K562 (cell line): ENCODE measurements at regions not wholly inside any gene's neighbourhood (a gene's known extent, or its start where the extent isn't known, plus 50 kb on each side); places are given as distances from the start of the nearest gene placed in this dataset.

Experiments used
- BCOR ChIP-seq: fragments of 450-650 bp; IDR thresholded peaks from 2 replicates; pipeline ENCODE4 v1.6.1; 2016
- CBX1 ChIP-seq: sonication (generic); IDR thresholded peaks from 2 replicates; pipeline ENCODE4 v1.6.1; 2016; ENCODE audit warnings: antibody characterized with exemption, low read depth, mild to moderate bottlenecking
- CC2D1A ChIP-seq: fragments of 450-650 bp; IDR thresholded peaks from 2 replicates; pipeline ENCODE4 v1.6.1; 2017; ENCODE audit warnings: mild to moderate bottlenecking
- NR4A1 ChIP-seq, 2 experiments: fragments of 250-450 bp in 1 of 2; fragments of 450-650 bp in 1 of 2; sonication (Bioruptor Pico) in 1 of 2; IDR thresholded peaks; 2 replicates each; pipeline versions ENCODE4 v1.4.0 to v1.6.1; 2016 to 2020; ENCODE audit warnings: mild to moderate bottlenecking in 2 of 2, missing compliant biosample characterization in 1 of 2, missing genetic modification characterization in 1 of 2, moderate library complexity in 1 of 2
- PPARD ChIP-seq: fragments of 250-450 bp; sonication (Bioruptor Pico); IDR thresholded peaks from 2 replicates; pipeline ENCODE4 v1.8.0; 2022; ENCODE audit warnings: inconsistent platforms, mild to moderate bottlenecking, moderate library complexity
- TAF9B ChIP-seq: fragments of 450-650 bp; IDR thresholded peaks from 2 replicates; pipeline ENCODE4 v1.6.1; 2018; ENCODE audit warnings: mild to moderate bottlenecking; ENCODE audit not compliant: partially characterized antibody
- ZZZ3 ChIP-seq: fragments of 450-650 bp; IDR thresholded peaks from 2 replicates; pipeline ENCODE4 v1.6.1; 2016; ENCODE audit warnings: antibody characterized with exemption, mild to moderate bottlenecking, moderate library complexity
- TF ChIP-seq, protein P1 (sequence below): fragments of 450-650 bp; IDR thresholded peaks from 2 replicates; pipeline ENCODE4 v1.6.1; 2016; ENCODE audit warnings: borderline replicate concordance
- TF ChIP-seq, protein P2 (sequence below), 2 experiments: IDR thresholded peaks in 1 of 2; conservative IDR thresholded peaks in 1 of 2; 2 replicates each; pipeline ENCODE4 v1.6.1; 2016; ENCODE audit warnings: low read depth in 2 of 2, mild to moderate bottlenecking in 1 of 2, missing compliant biosample characterization in 1 of 2, missing genetic modification characterization in 1 of 2, moderate library complexity in 1 of 2
- TF ChIP-seq, protein P3 (sequence below): sonication (generic); formaldehyde crosslinking; IDR thresholded peaks from 2 replicates; pipeline ENCODE4 v1.9.0; 2022; ENCODE audit warnings: mild to moderate bottlenecking, missing genetic modification reagents
- TF ChIP-seq, protein P4 (sequence below): conservative IDR thresholded peaks from 2 replicates; pipeline ENCODE4 v1.6.1; 2011; ENCODE audit warnings: low read depth, mild to moderate bottlenecking, low read length; ENCODE audit not compliant: control insufficient read depth

DNA sequence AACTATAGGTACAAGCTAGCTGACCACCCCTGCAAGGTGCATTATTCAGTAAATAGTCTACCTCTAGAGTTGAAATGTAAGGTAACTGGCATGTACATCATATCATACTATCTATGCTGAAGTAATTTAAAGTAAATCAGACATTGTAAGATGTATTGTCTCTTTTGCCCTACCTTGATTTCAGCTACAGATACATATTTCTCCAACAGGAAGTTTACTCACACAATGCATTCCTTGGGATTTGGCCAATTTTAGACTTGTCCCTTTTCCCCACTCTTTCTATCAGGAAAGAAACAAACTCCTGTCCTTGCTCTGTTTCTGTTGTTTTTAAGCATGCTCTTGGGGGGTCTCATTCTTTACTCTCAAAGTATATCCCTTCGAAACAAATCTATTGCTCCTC, 58.5 kb upstream of the TSLP start (continued):
- TF ChIP-seq, protein P1, sequence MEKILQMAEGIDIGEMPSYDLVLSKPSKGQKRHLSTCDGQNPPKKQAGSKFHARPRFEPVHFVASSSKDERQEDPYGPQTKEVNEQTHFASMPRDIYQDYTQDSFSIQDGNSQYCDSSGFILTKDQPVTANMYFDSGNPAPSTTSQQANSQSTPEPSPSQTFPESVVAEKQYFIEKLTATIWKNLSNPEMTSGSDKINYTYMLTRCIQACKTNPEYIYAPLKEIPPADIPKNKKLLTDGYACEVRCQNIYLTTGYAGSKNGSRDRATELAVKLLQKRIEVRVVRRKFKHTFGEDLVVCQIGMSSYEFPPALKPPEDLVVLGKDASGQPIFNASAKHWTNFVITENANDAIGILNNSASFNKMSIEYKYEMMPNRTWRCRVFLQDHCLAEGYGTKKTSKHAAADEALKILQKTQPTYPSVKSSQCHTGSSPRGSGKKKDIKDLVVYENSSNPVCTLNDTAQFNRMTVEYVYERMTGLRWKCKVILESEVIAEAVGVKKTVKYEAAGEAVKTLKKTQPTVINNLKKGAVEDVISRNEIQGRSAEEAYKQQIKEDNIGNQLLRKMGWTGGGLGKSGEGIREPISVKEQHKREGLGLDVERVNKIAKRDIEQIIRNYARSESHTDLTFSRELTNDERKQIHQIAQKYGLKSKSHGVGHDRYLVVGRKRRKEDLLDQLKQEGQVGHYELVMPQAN = no peak
- TF ChIP-seq, protein P2, sequence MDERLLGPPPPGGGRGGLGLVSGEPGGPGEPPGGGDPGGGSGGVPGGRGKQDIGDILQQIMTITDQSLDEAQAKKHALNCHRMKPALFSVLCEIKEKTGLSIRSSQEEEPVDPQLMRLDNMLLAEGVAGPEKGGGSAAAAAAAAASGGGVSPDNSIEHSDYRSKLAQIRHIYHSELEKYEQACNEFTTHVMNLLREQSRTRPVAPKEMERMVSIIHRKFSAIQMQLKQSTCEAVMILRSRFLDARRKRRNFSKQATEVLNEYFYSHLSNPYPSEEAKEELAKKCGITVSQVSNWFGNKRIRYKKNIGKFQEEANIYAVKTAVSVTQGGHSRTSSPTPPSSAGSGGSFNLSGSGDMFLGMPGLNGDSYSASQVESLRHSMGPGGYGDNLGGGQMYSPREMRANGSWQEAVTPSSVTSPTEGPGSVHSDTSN (CRISPR knock-in tag; IDR thresholded peaks at IDR 0.05; ENCODE audit: low read depth) = no peak
- TF ChIP-seq, protein P2 (tag; conservative IDR thresholded peaks at IDR 0.05; ENCODE audit: low read depth) = no peak
- TF ChIP-seq CBX1 = no peak
- TF ChIP-seq, protein P3, sequence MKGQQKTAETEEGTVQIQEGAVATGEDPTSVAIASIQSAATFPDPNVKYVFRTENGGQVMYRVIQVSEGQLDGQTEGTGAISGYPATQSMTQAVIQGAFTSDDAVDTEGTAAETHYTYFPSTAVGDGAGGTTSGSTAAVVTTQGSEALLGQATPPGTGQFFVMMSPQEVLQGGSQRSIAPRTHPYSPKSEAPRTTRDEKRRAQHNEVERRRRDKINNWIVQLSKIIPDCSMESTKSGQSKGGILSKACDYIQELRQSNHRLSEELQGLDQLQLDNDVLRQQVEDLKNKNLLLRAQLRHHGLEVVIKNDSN (CRISPR knock-in tag) = no peak
- TF ChIP-seq CC2D1A = no peak
- no peak for TF ChIP-seq TAF9B
- no peak for TF ChIP-seq NR4A1 (CRISPR knock-in tag; IDR thresholded peaks at IDR 0.05)
- TF ChIP-seq NR4A1 (tag; IDR thresholded peaks at IDR 0.05) = no peak
- TF ChIP-seq, protein P4, sequence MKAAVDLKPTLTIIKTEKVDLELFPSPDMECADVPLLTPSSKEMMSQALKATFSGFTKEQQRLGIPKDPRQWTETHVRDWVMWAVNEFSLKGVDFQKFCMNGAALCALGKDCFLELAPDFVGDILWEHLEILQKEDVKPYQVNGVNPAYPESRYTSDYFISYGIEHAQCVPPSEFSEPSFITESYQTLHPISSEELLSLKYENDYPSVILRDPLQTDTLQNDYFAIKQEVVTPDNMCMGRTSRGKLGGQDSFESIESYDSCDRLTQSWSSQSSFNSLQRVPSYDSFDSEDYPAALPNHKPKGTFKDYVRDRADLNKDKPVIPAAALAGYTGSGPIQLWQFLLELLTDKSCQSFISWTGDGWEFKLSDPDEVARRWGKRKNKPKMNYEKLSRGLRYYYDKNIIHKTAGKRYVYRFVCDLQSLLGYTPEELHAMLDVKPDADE = no peak
- no peak for TF ChIP-seq ZZZ3
- TF ChIP-seq BCOR = no peak
- no peak for TF ChIP-seq PPARD
- TF ChIP-seq, all 486 proteins: peak for 0
